ENCODE measurements at regions not wholly inside any gene's neighbourhood (a gene's known extent, or its start where the extent isn't known, plus 50 kb on each side); places are given as distances from the start of the nearest gene placed in this dataset.

- H3K4me3 ChIP-seq (ENCODE audit: low read depth, low read length): no peak overlapping the region
- no peak for DNase-seq (ENCODE audit: low read depth)
These were observed 433.2 kb upstream of the ZNF608 start for GRCh38 chr5:125179612-125180011.

GRCh38 chr5:125180231-125180829 is 433.9 kb upstream of the ZNF608 start:
- H3K4me3 ChIP-seq (ENCODE audit: low read depth, low read length): no peak overlapping the region
- DNase-seq (ENCODE audit: low read depth): no peak

- no peak for DNase-seq (ENCODE audit: low read depth)
- no peak overlapping the region for H3K4me3 ChIP-seq (ENCODE audit: low read depth, low read length)
These were observed 434.7 kb upstream of the ZNF608 start for GRCh38 chr5:125181159-125181558.

GRCh38 chr5:125181955-125182354 is 435.5 kb upstream of the ZNF608 start:
- H3K4me3 ChIP-seq (ENCODE audit: low read depth, low read length): no peak overlapping the region
- no peak for DNase-seq (ENCODE audit: low read depth)

GRCh38 chr5:125185740-125186139 is 439.3 kb upstream of the ZNF608 start:
- H3K4me3 ChIP-seq (ENCODE audit: low read depth, low read length): no peak overlapping the region
- DNase-seq (ENCODE audit: low read depth): no peak

- no peak for DNase-seq (ENCODE audit: low read depth)
- no peak overlapping the region for H3K4me3 ChIP-seq (ENCODE audit: low read depth, low read length)
These were observed 440.5 kb upstream of the ZNF608 start for GRCh38 chr5:125186911-125187375.

- H3K4me3 ChIP-seq (ENCODE audit: low read depth, low read length): no peak overlapping the region
- peak; percentile 38 for DNase-seq (ENCODE audit: low read depth)
These were observed 443.1 kb upstream of the ZNF608 start for GRCh38 chr5:125189531-125189941.

- H3K4me3 ChIP-seq (ENCODE audit: low read depth, low read length): no peak overlapping the region
These were observed 444.0 kb upstream of the ZNF608 start for GRCh38 chr5:125190232-125191087.

GRCh38 chr5:125194883-125195282 is 448.4 kb upstream of the ZNF608 start:
- DNase-seq (ENCODE audit: low read depth): no peak
- H3K4me3 ChIP-seq (ENCODE audit: low read depth, low read length): no peak overlapping the region

More at GRCh38 chr5:125190232-125191087, 444.0 kb upstream of the ZNF608 start:
- DNase-seq (ENCODE audit: low read depth): no peak

- DNase-seq (ENCODE audit: low read depth): no peak
- no peak overlapping the region for H3K4me3 ChIP-seq (ENCODE audit: low read depth, low read length)
These were observed 450.2 kb upstream of the ZNF608 start for GRCh38 chr5:125196481-125197111.

- H3K4me3 ChIP-seq (ENCODE audit: low read depth, low read length): no peak overlapping the region
- DNase-seq (ENCODE audit: low read depth): no peak
These were observed 450.9 kb upstream of the ZNF608 start for GRCh38 chr5:125197321-125197720.

- DNase-seq (ENCODE audit: low read depth): peak; percentile 79
- no peak overlapping the region for H3K4me3 ChIP-seq (ENCODE audit: low read depth, low read length)
These were observed 452.0 kb upstream of the ZNF608 start for GRCh38 chr5:125198270-125198974.

GRCh38 chr5:125199373-125199772 is 452.9 kb upstream of the ZNF608 start:
- DNase-seq (ENCODE audit: low read depth): no peak
- H3K4me3 ChIP-seq (ENCODE audit: low read depth, low read length): no peak overlapping the region

GRCh38 chr5:125199968-125200865 is 453.8 kb upstream of the ZNF608 start:
- peak overlapping the region; percentile 29 for H3K4me3 ChIP-seq (ENCODE audit: low read depth, low read length)
- no peak for DNase-seq (ENCODE audit: low read depth)

- peak overlapping the region; percentile 29 for H3K4me3 ChIP-seq (ENCODE audit: low read depth, low read length)
- DNase-seq (ENCODE audit: low read depth): no peak
These were observed 454.5 kb upstream of the ZNF608 start for GRCh38 chr5:125200866-125201373.

- DNase-seq (ENCODE audit: low read depth): no peak
- H3K4me3 ChIP-seq (ENCODE audit: low read depth, low read length): no peak overlapping the region
These were observed 455.1 kb upstream of the ZNF608 start for GRCh38 chr5:125201446-125202052.

- H3K4me3 ChIP-seq (ENCODE audit: low read depth, low read length): no peak overlapping the region
- DNase-seq (ENCODE audit: low read depth): no peak
These were observed 455.9 kb upstream of the ZNF608 start for GRCh38 chr5:125202353-125202752.

- no peak for DNase-seq (ENCODE audit: low read depth)
- no peak overlapping the region for H3K4me3 ChIP-seq (ENCODE audit: low read depth, low read length)
These were observed 456.5 kb upstream of the ZNF608 start for GRCh38 chr5:125202871-125203438.

Measured in skeletal muscle cell (primary cell).